GM12872 (cell line): ENCODE measurements at regions not wholly inside any gene's neighbourhood (a gene's known extent, or its start where the extent isn't known, plus 50 kb on each side); places are given as distances from the start of the nearest gene placed in this dataset.

Experiments
- TF ChIP-seq, protein P1 (sequence below): IDR thresholded peaks from 3 replicates; pipeline ENCODE4 v1.5.1; 2011; ENCODE audit warnings: low read depth, mild to moderate bottlenecking, low read length, moderate library complexity; ENCODE audit not compliant: insufficient read depth

DNA sequence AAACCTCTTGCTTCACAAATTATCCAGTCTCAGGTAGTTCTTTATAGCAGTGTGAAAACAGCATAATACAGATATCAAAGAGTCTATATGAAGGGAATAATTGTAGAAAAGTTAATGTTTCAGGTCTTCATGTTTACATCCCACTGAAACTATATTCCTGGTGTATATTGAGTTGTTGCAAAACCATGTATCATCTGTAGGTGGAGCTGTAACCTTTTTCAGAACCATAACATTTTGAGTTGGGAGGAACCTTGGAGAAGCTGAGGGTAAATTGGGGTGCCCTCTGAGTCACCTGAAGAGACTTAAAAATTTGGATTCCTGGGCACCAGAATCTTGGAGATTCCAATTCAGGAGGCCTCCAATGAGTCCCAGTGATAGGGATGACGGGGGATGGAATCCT, 51.9 kb upstream of the TAPT1 start:
- TF ChIP-seq, protein P1, sequence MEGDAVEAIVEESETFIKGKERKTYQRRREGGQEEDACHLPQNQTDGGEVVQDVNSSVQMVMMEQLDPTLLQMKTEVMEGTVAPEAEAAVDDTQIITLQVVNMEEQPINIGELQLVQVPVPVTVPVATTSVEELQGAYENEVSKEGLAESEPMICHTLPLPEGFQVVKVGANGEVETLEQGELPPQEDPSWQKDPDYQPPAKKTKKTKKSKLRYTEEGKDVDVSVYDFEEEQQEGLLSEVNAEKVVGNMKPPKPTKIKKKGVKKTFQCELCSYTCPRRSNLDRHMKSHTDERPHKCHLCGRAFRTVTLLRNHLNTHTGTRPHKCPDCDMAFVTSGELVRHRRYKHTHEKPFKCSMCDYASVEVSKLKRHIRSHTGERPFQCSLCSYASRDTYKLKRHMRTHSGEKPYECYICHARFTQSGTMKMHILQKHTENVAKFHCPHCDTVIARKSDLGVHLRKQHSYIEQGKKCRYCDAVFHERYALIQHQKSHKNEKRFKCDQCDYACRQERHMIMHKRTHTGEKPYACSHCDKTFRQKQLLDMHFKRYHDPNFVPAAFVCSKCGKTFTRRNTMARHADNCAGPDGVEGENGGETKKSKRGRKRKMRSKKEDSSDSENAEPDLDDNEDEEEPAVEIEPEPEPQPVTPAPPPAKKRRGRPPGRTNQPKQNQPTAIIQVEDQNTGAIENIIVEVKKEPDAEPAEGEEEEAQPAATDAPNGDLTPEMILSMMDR: 0 out of 3 replicates have a peak, but pooled peaks have one; percentile 23
